GM21528 (cell line): ENCODE measurements at regions not wholly inside any gene's neighbourhood (a gene's known extent, or its start where the extent isn't known, plus 50 kb on each side); places are given as distances from the start of the nearest gene placed in this dataset.

ENCODE experiments used
- ATAC-seq: cut with Tn5 transposase; IDR thresholded peaks from one replicate; pipeline ENCODE4 v1.9.1; 2021; ENCODE audit warnings: mild to moderate bottlenecking, moderate library complexity; ENCODE audit not compliant: unreplicated experiment, low FRiP score

DNA sequence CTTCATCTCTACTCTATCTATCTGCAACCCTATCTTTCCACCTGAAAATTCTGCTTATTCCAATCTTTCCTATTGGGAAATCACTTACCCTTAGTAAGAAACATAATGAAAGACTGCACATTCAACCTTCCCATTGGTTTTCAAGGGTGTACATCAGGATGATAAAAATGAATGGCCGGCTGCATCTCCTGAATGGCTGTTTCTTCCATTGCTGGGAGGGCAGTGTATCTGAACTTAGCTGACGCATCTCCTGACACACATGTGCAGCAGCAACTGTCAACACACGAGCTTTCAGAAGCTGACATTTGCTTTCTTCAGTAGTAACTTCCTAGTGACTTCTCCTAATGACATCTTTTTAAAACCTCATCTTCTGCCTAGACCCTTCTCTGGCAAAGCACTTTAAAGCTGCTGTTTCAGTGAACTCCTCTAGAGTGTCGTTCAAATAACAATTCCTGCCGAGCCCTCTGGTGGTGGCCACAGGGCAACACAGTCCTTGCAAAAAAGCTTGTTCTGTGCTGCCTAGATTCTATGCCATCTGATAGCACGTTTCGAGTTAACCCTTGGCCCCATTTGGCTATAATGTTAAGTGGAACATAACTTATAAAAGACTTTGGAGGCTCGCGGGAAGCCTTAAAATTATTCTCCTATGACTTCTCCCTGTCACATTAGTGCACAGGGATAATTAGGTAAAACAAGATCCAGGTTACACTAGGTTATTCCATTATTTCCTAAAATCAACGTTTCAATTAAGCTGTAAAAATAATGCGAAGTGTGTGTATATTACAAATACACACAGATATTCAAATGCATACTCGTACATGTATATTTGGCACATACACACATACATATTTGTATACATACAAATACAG lies 2340.7 kb downstream of the PCDH7 start:
- no peak for ATAC-seq

DNA sequence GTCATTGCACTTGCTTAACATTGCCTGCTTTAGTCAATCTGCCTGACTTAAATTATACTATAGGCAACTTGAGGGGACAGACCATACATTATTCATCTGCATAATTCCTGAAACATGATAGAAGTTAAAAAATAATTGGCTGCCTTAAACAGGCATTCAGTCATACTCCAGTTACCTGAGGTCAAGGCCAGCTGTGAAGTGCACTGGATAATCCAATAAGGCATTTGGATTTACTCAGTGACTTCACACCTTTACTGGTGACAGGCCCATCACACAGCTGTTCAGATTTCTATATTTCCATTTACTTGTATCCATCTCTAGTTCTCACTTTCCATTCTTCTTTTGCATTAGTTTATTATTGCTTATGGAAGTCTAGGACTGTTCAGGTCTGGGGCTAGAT lies 2341.6 kb downstream of the PCDH7 start:
- no peak for ATAC-seq

- ATAC-seq, result no peak
Measured at GRCh38 chr4:33062155-33062806, 2342.1 kb downstream of the PCDH7 start.

GRCh38 chr4:33063241-33063640 lies 2343.1 kb downstream of the PCDH7 start:
- ATAC-seq, result no peak

GRCh38 chr4:33064238-33064637 lies 2344.1 kb downstream of the PCDH7 start:
- no peak for ATAC-seq

GRCh38 chr4:33065749-33066148 lies 2345.6 kb downstream of the PCDH7 start:
- no peak for ATAC-seq

DNA sequence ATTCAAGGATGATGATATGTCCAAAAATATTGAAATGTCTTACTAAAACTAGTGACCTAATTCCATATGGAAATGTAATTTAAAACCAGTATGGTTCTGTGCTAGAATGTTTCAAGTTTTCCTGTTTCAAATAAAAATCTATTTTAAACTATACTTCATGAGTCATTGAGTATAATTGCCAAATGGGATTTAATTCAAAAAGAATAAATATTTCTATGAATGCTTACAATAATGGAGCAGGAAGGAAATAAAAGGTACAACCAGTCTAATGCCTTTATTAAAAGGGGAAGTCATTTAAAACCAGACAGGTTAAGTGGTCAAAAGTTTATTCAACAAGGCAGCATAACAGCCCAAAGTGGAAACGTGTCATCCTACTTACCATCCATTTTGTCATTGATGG lies 2347.1 kb downstream of the PCDH7 start:
- ATAC-seq, result no peak

GRCh38 chr4:33068539-33068938 lies 2348.4 kb downstream of the PCDH7 start:
- ATAC-seq, result no peak

DNA sequence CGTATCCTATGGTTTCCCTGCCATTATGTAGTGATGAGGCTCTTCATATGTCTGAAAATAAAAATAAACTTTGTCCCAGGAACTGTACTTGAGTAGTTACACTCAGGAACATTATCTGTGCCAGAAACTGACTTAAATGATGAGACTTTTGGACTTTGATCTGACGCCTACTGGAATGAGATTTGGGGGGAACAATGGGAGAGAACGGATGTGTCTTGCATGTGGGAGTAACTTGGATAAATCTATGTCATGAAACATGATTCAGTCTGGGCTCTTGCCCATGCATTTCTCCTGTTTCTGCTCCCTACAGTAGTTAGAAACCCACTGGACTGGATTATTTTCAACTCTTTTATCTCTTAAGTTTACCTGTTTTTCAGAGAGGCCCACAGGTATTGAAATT lies 2351.4 kb downstream of the PCDH7 start:
- ATAC-seq, result no peak

DNA sequence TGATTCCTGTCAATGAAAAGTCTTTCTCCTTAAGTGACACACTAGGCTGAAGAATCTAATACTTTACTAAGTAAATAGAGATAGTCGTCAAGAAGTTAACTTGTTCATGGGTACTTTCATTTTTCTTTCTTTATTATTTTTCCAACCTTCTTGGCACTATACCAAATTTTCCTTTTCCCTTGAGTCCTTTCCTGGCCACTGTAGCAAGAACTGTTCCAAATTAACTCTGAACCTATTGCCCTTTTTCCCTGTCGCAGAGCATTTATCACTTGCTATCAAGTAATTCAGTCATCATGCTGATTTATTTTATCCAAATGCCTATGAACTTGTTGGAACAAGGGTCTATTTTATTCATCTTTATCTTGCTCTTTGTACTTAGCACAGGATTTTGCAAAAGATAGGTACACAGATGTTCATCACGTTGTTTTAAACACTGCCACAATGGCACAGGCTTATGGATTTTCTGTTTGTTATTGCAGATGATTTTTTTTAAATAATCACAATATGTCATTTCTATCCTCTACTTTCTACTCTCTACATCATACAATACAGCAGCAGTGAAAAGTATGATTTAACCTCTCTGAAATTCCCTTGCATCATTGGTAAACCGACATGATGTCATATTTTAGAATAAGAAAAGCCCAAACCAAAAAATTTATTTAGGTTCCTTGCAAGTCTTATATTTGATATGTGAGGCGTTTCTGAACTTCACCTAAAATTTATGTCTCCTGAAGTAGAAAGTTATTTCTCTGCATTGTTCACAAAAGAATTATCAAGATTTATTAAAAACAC lies 2352.3 kb downstream of the PCDH7 start:
- ATAC-seq, result no peak

GRCh38 chr4:33073811-33074210 lies 2353.6 kb downstream of the PCDH7 start:
- no peak for ATAC-seq

- ATAC-seq, result no peak
Measured at GRCh38 chr4:33078145-33078544, 2358.0 kb downstream of the PCDH7 start.

GRCh38 chr4:33080275-33080674 lies 2360.1 kb downstream of the PCDH7 start:
- no peak for ATAC-seq

GRCh38 chr4:33085709-33086108 lies 2365.5 kb downstream of the PCDH7 start:
- ATAC-seq, result no peak

- ATAC-seq, result no peak
Measured at GRCh38 chr4:33086331-33086925, 2366.3 kb downstream of the PCDH7 start.

DNA sequence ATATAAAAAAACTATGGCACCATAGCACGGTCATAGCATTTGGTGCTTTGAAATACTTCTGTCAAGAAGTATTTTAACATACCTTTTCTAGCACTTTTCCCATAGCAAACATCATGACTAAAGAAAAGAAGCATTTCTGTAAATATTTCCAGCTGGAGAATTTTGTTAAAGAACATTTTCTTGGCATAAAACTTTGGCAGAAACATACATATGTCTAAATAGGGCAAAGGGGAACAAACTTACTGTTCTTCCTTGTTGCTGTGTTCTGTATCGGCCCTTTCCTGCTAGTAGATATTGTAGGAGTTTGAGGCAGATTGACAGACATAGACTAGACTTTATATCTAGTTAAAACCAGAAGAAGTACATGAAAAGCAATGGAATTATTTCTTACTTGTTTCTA lies 2368.5 kb downstream of the PCDH7 start:
- no peak for ATAC-seq

GRCh38 chr4:33090910-33091309 lies 2370.7 kb downstream of the PCDH7 start:
- no peak for ATAC-seq

GRCh38 chr4:33091961-33092360 lies 2371.8 kb downstream of the PCDH7 start:
- no peak for ATAC-seq

DNA sequence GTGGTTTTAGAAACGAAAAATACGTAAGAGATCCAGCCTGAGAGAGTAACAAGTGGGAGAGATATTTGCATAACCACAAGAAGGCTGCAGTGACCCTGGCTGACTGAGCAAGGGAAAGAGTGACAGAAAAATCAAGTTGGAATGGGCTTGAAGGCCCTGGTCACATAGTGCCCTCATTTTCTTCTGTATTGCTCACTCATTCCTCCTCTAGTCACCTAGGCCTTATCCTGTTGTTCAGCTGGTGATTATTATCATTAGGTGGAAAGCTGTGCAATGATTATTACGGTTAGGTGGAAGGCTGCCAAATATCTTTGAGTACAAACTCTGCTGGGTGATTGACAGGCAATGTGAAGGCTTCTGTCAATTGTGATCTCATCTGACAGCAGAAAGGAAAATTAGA lies 2384.1 kb downstream of the PCDH7 start:
- no peak for ATAC-seq

GRCh38 chr4:33107814-33108213 lies 2387.6 kb downstream of the PCDH7 start:
- ATAC-seq, result no peak

DNA sequence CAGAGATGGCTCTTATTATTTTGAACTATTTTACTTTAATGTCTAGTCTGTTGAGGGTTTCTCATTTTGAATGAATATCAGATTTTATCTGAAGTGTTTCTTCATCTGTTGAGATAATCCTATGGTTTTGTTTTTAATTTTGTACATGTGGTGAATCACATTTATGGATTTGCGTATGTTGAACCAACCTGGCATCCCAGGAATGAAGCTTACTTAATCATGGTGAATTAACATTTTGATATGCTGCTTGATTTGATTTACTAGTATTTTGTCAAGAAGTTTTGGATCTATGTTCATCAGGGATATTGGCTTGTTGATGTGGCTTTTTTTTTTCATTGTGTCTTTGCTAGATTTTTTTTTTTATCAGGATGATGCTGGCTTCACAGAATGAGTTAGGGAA lies 2390.9 kb downstream of the PCDH7 start:
- no peak for ATAC-seq
